Heart left ventricle (tissue), 13 donors: ENCODE measurements at regions not wholly inside any gene's neighbourhood (a gene's known extent, or its start where the extent isn't known, plus 50 kb on each side); places are given as distances from the start of the nearest gene placed in this dataset.

Experiments
- CTCF ChIP-seq, 12 donors: fragments of 200-600 bp; sonication (generic) in 4 of 12; IDR thresholded peaks; one replicate each; pipeline versions ENCODE4 v1.5.0 to v1.8.0; 2018 to 2022; ENCODE audit warnings: antibody characterized with exemption in 12 of 12, mild to moderate bottlenecking in 5 of 12
- POLR2A ChIP-seq, 2 donors: fragments of 450-650 bp; IDR thresholded peaks; one replicate each; pipeline ENCODE4 v1.6.1; 2017; ENCODE audit warnings: antibody characterized with exemption in 2 of 2, mild to moderate bottlenecking in 2 of 2, moderate library complexity in 2 of 2
- donor health status: ischemic (EF 13 %, LVEDD 7.1; RV severe dilation, severe dysfunction).
- donor health status: DM: no; HTN: yes; CAD: no.
- donor health status: DM: no; HTN: no; CAD: no.
- donor health status: ischemic (EF 25% LVEDD 6.9; RV normal size, moderate dysfunction).
- donor health status: ischemic (EF 25% LVEDD 5.7; RV mildly dilated, moderate dysfunction).
- donor health status: ischemic (EF 35%, LVEDD 5.7; RV mildly dilated, moderate dysfunction).
- donor health status: nonischemic (EF 11% LVEDD 7.7; RV severe dilation, severe dysfunction).
- donor health status: DM: yes; HTN: yes; CAD: no.
- donor health status: PGD.
- donor health status: ischemic (EF 29% LVEDD 5.4; RV normal size, mild dysfunction).
- donor health status: nonischemic (EF 23%, LVEDD 6.1; RV moderate dilation, normal function).

GRCh38 chr22:27689664-27690063 is 111.9 kb downstream of the MN1 start:
- TF ChIP-seq CTCF (IDR thresholded peaks at IDR 0.05) (no peak), POLR2A (IDR thresholded peaks at IDR 0.05) (no peak)
